ENCODE measurements at regions not wholly inside any gene's neighbourhood (a gene's known extent, or its start where the extent isn't known, plus 50 kb on each side); places are given as distances from the start of the nearest gene placed in this dataset.

- DNase-seq (ENCODE audit: low read depth): no peak
- H3K4me3 ChIP-seq (ENCODE audit: control insufficient read depth, low read depth, low read length): no peak overlapping the region
- no peak for TF ChIP-seq CTCF (IDR thresholded peaks at IDR 0.05; ENCODE audit: control insufficient read depth, insufficient read depth, low read depth, low read length, missing control alignments)
These were observed 137.3 kb downstream of the VEGFA start for GRCh38 chr6:43907312-43907711.

- no peak for TF ChIP-seq CTCF (IDR thresholded peaks at IDR 0.05; ENCODE audit: control insufficient read depth, insufficient read depth, low read depth, low read length, missing control alignments)
- DNase-seq (ENCODE audit: low read depth): no peak
- no peak overlapping the region for H3K4me3 ChIP-seq (ENCODE audit: control insufficient read depth, low read depth, low read length)
These were observed 134.5 kb downstream of the VEGFA start for GRCh38 chr6:43904311-43905123.

- no peak for DNase-seq (ENCODE audit: low read depth)
- no peak overlapping the region for H3K4me3 ChIP-seq (ENCODE audit: control insufficient read depth, low read depth, low read length)
- TF ChIP-seq CTCF (IDR thresholded peaks at IDR 0.05; ENCODE audit: control insufficient read depth, insufficient read depth, low read depth, low read length, missing control alignments): no peak
These were observed 133.8 kb downstream of the VEGFA start for GRCh38 chr6:43903739-43904290.

- no peak for DNase-seq (ENCODE audit: low read depth)
- no peak overlapping the region for H3K4me3 ChIP-seq (ENCODE audit: control insufficient read depth, low read depth, low read length)
- TF ChIP-seq CTCF (IDR thresholded peaks at IDR 0.05; ENCODE audit: control insufficient read depth, insufficient read depth, low read depth, low read length, missing control alignments): no peak
These were observed 131.8 kb downstream of the VEGFA start for GRCh38 chr6:43901733-43902230.

- no peak for TF ChIP-seq CTCF (IDR thresholded peaks at IDR 0.05; ENCODE audit: control insufficient read depth, insufficient read depth, low read depth, low read length, missing control alignments)
- no peak overlapping the region for H3K4me3 ChIP-seq (ENCODE audit: control insufficient read depth, low read depth, low read length)
- DNase-seq (ENCODE audit: low read depth): no peak
These were observed 131.1 kb downstream of the VEGFA start for GRCh38 chr6:43900916-43901732.

GRCh38 chr6:43900560-43900915, 130.5 kb downstream of the VEGFA start:
- H3K4me3 ChIP-seq (ENCODE audit: control insufficient read depth, low read depth, low read length): no peak overlapping the region
- no peak for DNase-seq (ENCODE audit: low read depth)
- TF ChIP-seq CTCF (IDR thresholded peaks at IDR 0.05; ENCODE audit: control insufficient read depth, insufficient read depth, low read depth, low read length, missing control alignments): no peak
